AG04450 (cell line): ENCODE measurements at regions not wholly inside any gene's neighbourhood (a gene's known extent, or its start where the extent isn't known, plus 50 kb on each side); places are given as distances from the start of the nearest gene placed in this dataset.
"Not testable (repeated sequence)": the region's sequence is repeated elsewhere in the genome, so short reads cannot be mapped to it uniquely, and the experiment has no call there.

ENCODE experiments used
- CTCF ChIA-PET: fragments of 300-600, 350-600 bp; formaldehyde crosslinking; extraction: SDS; loops from one replicate; lab custom pipeline; 2022; ENCODE audit warnings: antibody characterized with exemption, inconsistent platforms; lab: Charles Lee
- POLR2A ChIA-PET: fragments of 350-600 bp; formaldehyde crosslinking; extraction: SDS; loops from one replicate; lab custom pipeline; 2021; ENCODE audit warnings: antibody characterized with exemption, inconsistent platforms; lab: Yijun Ruan, JAX
- DNase-seq: peaks from one replicate; pipeline ENCODE4 v3.0.0-alpha.2; 2011; ENCODE audit warnings: low read depth, low spot score
- H3K27ac ChIP-seq: one replicate; pipeline ENCODE4 v1.5.1; 2012; ENCODE audit warnings: low read depth, low read length, control low read depth
- H3K27me3 ChIP-seq: one replicate; pipeline ENCODE4 v1.6.0; 2012; ENCODE audit warnings: low read length; ENCODE audit not compliant: control insufficient read depth, insufficient read depth
- H3K4me3 ChIP-seq: 2 replicates; pipeline ENCODE4 v1.5.1; 2011; ENCODE audit warnings: mild to moderate bottlenecking, low read depth, low read length, control low read depth
- H3K9me3 ChIP-seq: 2 replicates; pipeline ENCODE4 v1.5.1; 2012; ENCODE audit warnings: low read length; ENCODE audit not compliant: control insufficient read depth, insufficient read depth
- TF ChIP-seq, protein P1 (sequence below): IDR thresholded peaks from 2 replicates; pipeline ENCODE4 v1.5.1; 2011; ENCODE audit warnings: low read depth, low read length, control low read depth, inconsistent platforms

GRCh38 chr12:42030588-42030987, 114.1 kb downstream of the GXYLT1 start:
- no peaks in the 10 kb centered on the region for H3K9me3 ChIP-seq
- ChIA-PET CTCF (interaction anchor here (0.6 kb wide), 1 partner anchor 25 kb away, joined by 3 read pairs; no protein-coding TSS in a partner anchor), POLR2A (no interaction called here)
- DNase-seq = no peak
- TF ChIP-seq, protein P1, sequence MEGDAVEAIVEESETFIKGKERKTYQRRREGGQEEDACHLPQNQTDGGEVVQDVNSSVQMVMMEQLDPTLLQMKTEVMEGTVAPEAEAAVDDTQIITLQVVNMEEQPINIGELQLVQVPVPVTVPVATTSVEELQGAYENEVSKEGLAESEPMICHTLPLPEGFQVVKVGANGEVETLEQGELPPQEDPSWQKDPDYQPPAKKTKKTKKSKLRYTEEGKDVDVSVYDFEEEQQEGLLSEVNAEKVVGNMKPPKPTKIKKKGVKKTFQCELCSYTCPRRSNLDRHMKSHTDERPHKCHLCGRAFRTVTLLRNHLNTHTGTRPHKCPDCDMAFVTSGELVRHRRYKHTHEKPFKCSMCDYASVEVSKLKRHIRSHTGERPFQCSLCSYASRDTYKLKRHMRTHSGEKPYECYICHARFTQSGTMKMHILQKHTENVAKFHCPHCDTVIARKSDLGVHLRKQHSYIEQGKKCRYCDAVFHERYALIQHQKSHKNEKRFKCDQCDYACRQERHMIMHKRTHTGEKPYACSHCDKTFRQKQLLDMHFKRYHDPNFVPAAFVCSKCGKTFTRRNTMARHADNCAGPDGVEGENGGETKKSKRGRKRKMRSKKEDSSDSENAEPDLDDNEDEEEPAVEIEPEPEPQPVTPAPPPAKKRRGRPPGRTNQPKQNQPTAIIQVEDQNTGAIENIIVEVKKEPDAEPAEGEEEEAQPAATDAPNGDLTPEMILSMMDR = no peak
- H3K27me3 ChIP-seq = peaks cover 5% of the 10 kb centered on the region
- no peak overlapping the region for H3K27ac ChIP-seq
- H3K4me3 ChIP-seq = no peak overlapping the region

- TF ChIP-seq, protein P1 = no peak
- ChIA-PET CTCF (no interaction called here), POLR2A (no interaction called here)
- DNase-seq = no peak
- Histone ChIP-seq H3K27ac (no peak overlapping the region), H3K4me3 (no peak overlapping the region), H3K27me3 (peaks cover 4% of the 10 kb centered on the region), H3K9me3 (no peaks in the 10 kb centered on the region)
These were observed 117.1 kb downstream of the GXYLT1 start for GRCh38 chr12:42027546-42027945.

- Histone ChIP-seq H3K27me3 (no peaks in the 10 kb centered on the region), H3K4me3 (peak overlapping the region; percentile 56; the same call in 1 of the 2 replicates), H3K27ac (no peak overlapping the region), H3K9me3 (no peaks in the 10 kb centered on the region)
- ChIA-PET POLR2A (no interaction called here), CTCF (interaction anchor here (0.6 to 4.4 kb wide), 71 partner anchors 9 to 1701 kb away, joined by 3 to 125 read pairs (median 4); no protein-coding TSS in a partner anchor)
- no peak for DNase-seq
- TF ChIP-seq, protein P1 = no peak
These were observed 120.2 kb downstream of the GXYLT1 start for GRCh38 chr12:42024495-42024830.

DNA sequence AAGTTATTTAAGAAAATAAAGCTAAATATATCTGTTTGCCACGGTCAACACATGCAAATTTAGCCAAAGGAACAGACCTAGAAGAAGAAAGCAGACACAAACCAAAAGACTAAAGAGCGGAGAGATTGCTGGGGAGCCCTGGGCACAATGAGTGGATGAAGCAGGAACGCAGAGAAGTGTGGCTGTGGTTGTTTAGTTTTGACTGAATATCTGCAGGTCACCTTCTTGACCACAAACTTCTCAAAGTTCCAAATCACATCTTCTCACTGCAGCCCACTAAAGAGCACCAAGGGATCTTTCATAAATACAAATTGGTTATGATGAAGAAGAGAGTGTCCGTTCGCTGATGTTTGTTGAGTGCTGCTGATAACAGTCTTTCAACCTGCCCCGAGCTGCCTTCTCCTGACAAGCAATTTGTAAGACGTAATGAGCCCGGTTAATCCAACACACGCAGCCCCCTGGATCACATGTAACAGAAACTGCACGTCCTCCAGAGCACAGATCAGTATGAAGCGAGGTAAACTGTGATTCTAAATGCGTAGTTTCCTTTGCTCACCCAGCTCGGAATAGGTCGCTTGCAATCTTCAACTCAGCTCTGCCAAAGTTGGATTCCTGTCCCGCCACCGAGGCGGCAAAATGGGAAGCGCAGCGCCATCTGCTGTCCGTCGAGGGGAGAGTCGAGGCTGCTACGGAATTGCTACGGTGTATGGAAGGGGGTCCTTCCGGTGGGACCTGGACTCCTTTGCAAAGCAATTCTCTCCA, 120.8 kb downstream of the GXYLT1 start:
- peak overlapping the region; percentile 56 for H3K4me3 ChIP-seq
- CTCF ChIA-PET = interaction anchor here (0.6 to 4.4 kb wide), 69 partner anchors 10 to 1314 kb away, joined by 3 to 125 read pairs (median 4); no protein-coding TSS in a partner anchor
- TF ChIP-seq, protein P1 = peak; percentile 98

DNA sequence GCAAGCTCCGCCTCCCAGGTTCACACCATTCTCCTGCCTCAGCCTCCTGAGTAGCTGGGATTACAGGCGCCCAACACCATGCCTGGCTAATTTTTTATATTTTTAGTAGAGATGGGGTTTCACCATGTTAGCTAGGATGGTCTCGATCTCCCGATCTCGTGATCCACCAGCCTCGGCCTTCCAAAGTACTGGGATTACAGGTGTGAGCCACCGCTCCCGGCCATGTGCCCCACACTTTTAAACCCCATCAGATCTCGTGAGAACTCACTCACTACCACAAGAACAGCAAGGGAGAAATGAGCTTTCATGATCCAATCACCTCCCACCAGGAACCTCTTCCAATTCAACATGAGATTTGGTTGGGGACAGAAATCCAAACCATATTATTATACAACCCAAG, 122.7 kb downstream of the GXYLT1 start:
- POLR2A ChIA-PET, DNase-seq, H3K4me3 ChIP-seq, H3K9me3 ChIP-seq, H3K27ac ChIP-seq, H3K27me3 ChIP-seq: not testable (repeated sequence)
- CTCF ChIA-PET = interaction anchor here (0.7 to 3.6 kb wide), 2 partner anchors 37 to 1076 kb away, joined by 4 to 59 read pairs; no protein-coding TSS in a partner anchor

More for the DNA sequence above, 120.8 kb downstream of the GXYLT1 start:
- Histone ChIP-seq H3K27ac (no peak overlapping the region), H3K27me3 (no peaks in the 10 kb centered on the region), H3K9me3 (no peaks in the 10 kb centered on the region)
- peak; percentile 24 for DNase-seq
- POLR2A ChIA-PET = no interaction called here
